ENCODE measurements at regions not wholly inside any gene's neighbourhood (a gene's known extent, or its start where the extent isn't known, plus 50 kb on each side); places are given as distances from the start of the nearest gene placed in this dataset.

GRCh38 chr6:88517737-88518136 lies 351.6 kb upstream of the CNR1 start:
- no peaks in the 10 kb centered on the region for H3K36me3 ChIP-seq
- no peaks in the 10 kb centered on the region for H3K4me1 ChIP-seq (ENCODE audit: insufficient read depth)
- no peak for DNase-seq
- WGBS, 3 donors: 25 to 40% (median 36%) methylated on average over 3 of the region's 3 CpGs
- TF ChIP-seq CTCF (IDR thresholded peaks at IDR 0.05) (no peak), POLR2A (IDR thresholded peaks at IDR 0.05) (no peak)
- intact Hi-C loops (cut with DNase I): no loop called here
- no peak overlapping the region for H3K4me3 ChIP-seq
- H3K9me3 ChIP-seq: no peaks in the 10 kb centered on the region
- H3K27ac ChIP-seq: no peak overlapping the region
- H3K27me3 ChIP-seq: no peaks in the 10 kb centered on the region

- no peak overlapping the region for H3K27ac ChIP-seq
- intact Hi-C loops (cut with DNase I): no loop called here
- H3K4me1 ChIP-seq (ENCODE audit: insufficient read depth): no peaks in the 10 kb centered on the region
- no peaks in the 10 kb centered on the region for H3K36me3 ChIP-seq
- no peaks in the 10 kb centered on the region for H3K9me3 ChIP-seq
- H3K27me3 ChIP-seq: no peaks in the 10 kb centered on the region
- no peak overlapping the region for H3K4me3 ChIP-seq
- DNase-seq: no peak
- 81 to 84% (median 83%) methylated on average over 4 of the region's 4 CpGs for WGBS, 3 donors
- TF ChIP-seq CTCF (IDR thresholded peaks at IDR 0.05): no peak
- no peak for TF ChIP-seq POLR2A (IDR thresholded peaks at IDR 0.05)
- TF ChIP-seq EP300 (IDR thresholded peaks at IDR 0.05): no peak
Observed at GRCh38 chr6:88513920-88514319, 347.8 kb upstream of the CNR1 start.

GRCh38 chr6:88513471-88513870 lies 347.3 kb upstream of the CNR1 start:
- Histone ChIP-seq H3K4me3 (no peak overlapping the region), H3K9me3 (no peaks in the 10 kb centered on the region), H3K27me3 (no peaks in the 10 kb centered on the region), H3K36me3 (no peaks in the 10 kb centered on the region), H3K4me1 (ENCODE audit: insufficient read depth) (no peaks in the 10 kb centered on the region), H3K27ac (no peak overlapping the region)
- TF ChIP-seq CTCF (IDR thresholded peaks at IDR 0.05) (no peak), EP300 (IDR thresholded peaks at IDR 0.05) (no peak), POLR2A (IDR thresholded peaks at IDR 0.05) (no peak)
- no peak for DNase-seq
- intact Hi-C loops (cut with DNase I): no loop called here

GRCh38 chr6:88512951-88513350 lies 346.8 kb upstream of the CNR1 start:
- Histone ChIP-seq H3K4me1 (ENCODE audit: insufficient read depth) (no peaks in the 10 kb centered on the region), H3K9me3 (no peaks in the 10 kb centered on the region), H3K4me3 (no peak overlapping the region), H3K27ac (no peak overlapping the region), H3K27me3 (no peaks in the 10 kb centered on the region), H3K36me3 (no peaks in the 10 kb centered on the region)
- TF ChIP-seq EP300 (IDR thresholded peaks at IDR 0.05): no peak
- TF ChIP-seq CTCF (IDR thresholded peaks at IDR 0.05): no peak
- TF ChIP-seq POLR2A (IDR thresholded peaks at IDR 0.05): no peak
- no peak for DNase-seq
- 71 to 77% (median 77%) methylated on average over 1 of the region's 1 CpG for WGBS, 3 donors
- intact Hi-C loops (cut with DNase I): no loop called here

- Histone ChIP-seq H3K4me3 (no peak overlapping the region), H3K9me3 (no peaks in the 10 kb centered on the region), H3K4me1 (ENCODE audit: insufficient read depth) (no peaks in the 10 kb centered on the region), H3K27ac (no peak overlapping the region), H3K36me3 (no peaks in the 10 kb centered on the region), H3K27me3 (no peaks in the 10 kb centered on the region)
- intact Hi-C loops (cut with DNase I): no loop called here
- DNase-seq: no peak
- no peak for TF ChIP-seq CTCF (IDR thresholded peaks at IDR 0.05)
- no peak for TF ChIP-seq EP300 (IDR thresholded peaks at IDR 0.05)
- TF ChIP-seq POLR2A (IDR thresholded peaks at IDR 0.05): no peak
- WGBS, 3 donors: 50 to 63% (median 59%) methylated on average over 3 of the region's 3 CpGs
Observed at GRCh38 chr6:88502391-88502790, 336.2 kb upstream of the CNR1 start.

All from ovary (tissue), 7 donors.